ENCODE measurements at regions not wholly inside any gene's neighbourhood (a gene's known extent, or its start where the extent isn't known, plus 50 kb on each side); places are given as distances from the start of the nearest gene placed in this dataset.
"Not testable (repeated sequence)": the region's sequence is repeated elsewhere in the genome, so short reads cannot be mapped to it uniquely, and the experiment has no call there.

GRCh38 chr10:33037726-33038125 is 79.7 kb upstream of the ITGB1 start:
- no peak for DNase-seq (ENCODE audit: low read depth in 2 of 2)

GRCh38 chr10:33036670-33037069 is 78.6 kb upstream of the ITGB1 start:
- DNase-seq (ENCODE audit: low read depth in 2 of 2): no peak

GRCh38 chr10:33035411-33035810 is 77.4 kb upstream of the ITGB1 start:
- DNase-seq (ENCODE audit: low read depth in 2 of 2): no peak

- DNase-seq (ENCODE audit: low read depth in 2 of 2): no peak
Observed at GRCh38 chr10:33034931-33035330, 76.9 kb upstream of the ITGB1 start.

- no peak for DNase-seq (ENCODE audit: low read depth in 2 of 2)
Observed at GRCh38 chr10:33032654-33033151, 74.7 kb upstream of the ITGB1 start.

- no peak for DNase-seq (ENCODE audit: low read depth in 2 of 2)
Observed at GRCh38 chr10:33031815-33032653, 74.0 kb upstream of the ITGB1 start.

- DNase-seq (ENCODE audit: low read depth in 2 of 2): no peak
Observed at GRCh38 chr10:33031171-33031570, 73.1 kb upstream of the ITGB1 start.

GRCh38 chr10:33028515-33028914 is 70.5 kb upstream of the ITGB1 start:
- DNase-seq (ENCODE audit: low read depth in 2 of 2): not testable (repeated sequence)

- no peak for DNase-seq (ENCODE audit: low read depth in 2 of 2)
Observed at GRCh38 chr10:33027088-33027487, 69.1 kb upstream of the ITGB1 start.

- no peak for DNase-seq (ENCODE audit: low read depth in 2 of 2)
Observed at GRCh38 chr10:33026422-33026821, 68.4 kb upstream of the ITGB1 start.

- DNase-seq (ENCODE audit: low read depth in 2 of 2): no peak
Observed at GRCh38 chr10:33025910-33026309, 67.9 kb upstream of the ITGB1 start.

- DNase-seq (ENCODE audit: low read depth in 2 of 2): no peak
Observed at GRCh38 chr10:33025039-33025438, 67.0 kb upstream of the ITGB1 start.

GRCh38 chr10:33022691-33023090 is 64.7 kb upstream of the ITGB1 start:
- no peak for DNase-seq (ENCODE audit: low read depth in 2 of 2)

GRCh38 chr10:33022090-33022489 is 64.1 kb upstream of the ITGB1 start:
- no peak for DNase-seq (ENCODE audit: low read depth in 2 of 2)

GRCh38 chr10:33016988-33017387 is 59.0 kb upstream of the ITGB1 start:
- DNase-seq (ENCODE audit: low read depth in 2 of 2): no peak

- DNase-seq (ENCODE audit: low read depth in 2 of 2): no peak
Observed at GRCh38 chr10:33015761-33016547, 57.9 kb upstream of the ITGB1 start.

- DNase-seq (ENCODE audit: low read depth in 2 of 2): not testable (repeated sequence)
Observed at GRCh38 chr10:33013331-33013730, 55.3 kb upstream of the ITGB1 start.

GRCh38 chr10:33012306-33012705 is 54.3 kb upstream of the ITGB1 start:
- no peak for DNase-seq (ENCODE audit: low read depth in 2 of 2)

- no peak for DNase-seq (ENCODE audit: low read depth in 2 of 2)
Observed at GRCh38 chr10:33010132-33011037, 52.4 kb upstream of the ITGB1 start.

- DNase-seq (ENCODE audit: low read depth in 2 of 2): no peak
Observed at GRCh38 chr10:33009244-33010131, 51.5 kb upstream of the ITGB1 start.

All from stimulated activated CD4-positive, alpha-beta T cell treated with anti-CD3 and anti-CD28 coated beads, Interleukin-12 subunit alpha, Interleukin-12 subunit beta, amount 100 ng/mL, for 24 hours (primary cell).